SKM-1 treated with dmso at 0.1 percent for 144 hours (cell line): ENCODE measurements at regions not wholly inside any gene's neighbourhood (a gene's known extent, or its start where the extent isn't known, plus 50 kb on each side); places are given as distances from the start of the nearest gene placed in this dataset.

Experiments
- DNase-seq: peaks from one replicate; lab custom pipeline; 2025; ENCODE audit not compliant: unreplicated experiment; lab: John Stamatoyannopoulos, UW

GRCh38 chr10:117427356-117427755 is 52.1 kb upstream of the PDZD8 start:
- DNase-seq: no peak

- no peak for DNase-seq
Observed at GRCh38 chr10:117425974-117426566, 50.8 kb upstream of the PDZD8 start.

- DNase-seq: no peak
Observed at GRCh38 chr10:117424883-117425649, 49.8 kb upstream of the PDZD8 start.
